Caco-2 (cell line): ENCODE measurements at regions not wholly inside any gene's neighbourhood (a gene's known extent, or its start where the extent isn't known, plus 50 kb on each side); places are given as distances from the start of the nearest gene placed in this dataset.

ENCODE experiments used
- BruUV-seq: library from RNA; stranded (reverse); fragments of 400-500 nt; replicated peaks from 2 replicates; lab custom pipeline; 2021; lab: Mats Ljungman, UMichigan
- CTCF ChIA-PET: fragments of 300-600 bp; sonication (Branson Sonifier 250); formaldehyde crosslinking; loops from one replicate; lab custom pipeline; 2022; ENCODE audit warnings: antibody characterized with exemption; lab: Charles Lee
- POLR2A ChIA-PET: fragments of 300-600 bp; sonication (Branson Sonifier 250); formaldehyde crosslinking; loops from one replicate; lab custom pipeline; 2022; ENCODE audit warnings: antibody characterized with exemption; lab: Charles Lee
- DNase-seq, 2 experiments: peaks; one replicate each; pipeline versions ENCODE4 v3.0.0 to v3.0.0-alpha.2; 2020 to 2022
- H3K27me3 ChIP-seq: replicated peaks from 2 replicates; pipeline ENCODE4 v1.6.0; 2011; ENCODE audit warnings: low read length; ENCODE audit not compliant: control insufficient read depth, insufficient read depth
- H3K36me3 ChIP-seq: 2 replicates; pipeline ENCODE4 v1.5.1; 2011; ENCODE audit warnings: low read length; ENCODE audit not compliant: control insufficient read depth, insufficient read depth
- H3K4me1 ChIP-seq: fragments of 250-450 bp; sonication (Bioruptor Pico); 2 replicates; pipeline ENCODE4 v1.5.1; 2020; ENCODE audit warnings: mild to moderate bottlenecking
- H3K4me3 ChIP-seq: 2 replicates; pipeline ENCODE4 v1.5.1; 2011; ENCODE audit warnings: low read depth, mild to moderate bottlenecking, control low read depth, low read length
- H3K9me3 ChIP-seq: fragments of 250-450 bp; sonication (Bioruptor Pico); 2 replicates; pipeline ENCODE4 v1.5.1; 2020; ENCODE audit warnings: mild to moderate bottlenecking, moderate library complexity
- H3K27ac Mint-ChIP-seq: one replicate; pipeline ENCODE4 v1.8.0; 2022; ENCODE audit warnings: mixed read lengths; ENCODE audit not compliant: unreplicated experiment
- H3K27me3 Mint-ChIP-seq: one replicate; pipeline ENCODE4 v1.8.0; 2022; ENCODE audit warnings: mixed read lengths; ENCODE audit not compliant: insufficient read depth, unreplicated experiment
- H3K36me3 Mint-ChIP-seq: one replicate; pipeline ENCODE4 v1.8.0; 2022; ENCODE audit warnings: mild to moderate bottlenecking, mixed read lengths; ENCODE audit not compliant: insufficient read depth, unreplicated experiment
- H3K4me1 Mint-ChIP-seq: one replicate; pipeline ENCODE4 v1.8.0; 2022; ENCODE audit warnings: low read depth, mixed read lengths; ENCODE audit not compliant: unreplicated experiment
- H3K4me3 Mint-ChIP-seq: one replicate; pipeline ENCODE4 v1.8.0; 2022; ENCODE audit warnings: mild to moderate bottlenecking, moderate library complexity, mixed read lengths; ENCODE audit not compliant: unreplicated experiment
- H3K9me3 Mint-ChIP-seq: one replicate; pipeline ENCODE4 v1.8.0; 2022; ENCODE audit warnings: mixed read lengths; ENCODE audit not compliant: unreplicated experiment
- CTCF ChIP-seq, 2 experiments: fragments of 200-600 bp in 1 of 2; IDR thresholded peaks; 1 replicate in 1 of 2; 2 replicates in 1 of 2; pipeline versions ENCODE4 v1.5.1 to v1.8.0; 2011 to 2022; ENCODE audit warnings: antibody characterized with exemption in 1 of 2, control low read depth in 1 of 2, inconsistent platforms in 1 of 2, low read depth in 1 of 2, low read length in 1 of 2, mild to moderate bottlenecking in 1 of 2, moderate library complexity in 1 of 2; ENCODE audit not compliant: insufficient read depth in 1 of 2, severe bottlenecking in 1 of 2, unreplicated experiment in 1 of 2
- intact Hi-C: fragments of 100-400 bp; cut with micrococcal nuclease; formaldehyde crosslinking; loops from one replicate; pipeline ENCODE4 v1.10.0; 2022; ENCODE audit not compliant: unreplicated experiment

GRCh38 chr2:9708683-9709538 lies 78.1 kb upstream of the YWHAQ start:
- no peak overlapping the region for H3K4me3 ChIP-seq
- ChIA-PET POLR2A (no interaction called here), CTCF (no interaction called here)
- Mint-ChIP-seq H3K27me3 (no peaks in the 10 kb centered on the region), H3K4me1 (peaks cover 6% of the 10 kb centered on the region), H3K4me3 (no peak overlapping the region), H3K27ac (no peak overlapping the region), H3K36me3 (no peaks in the 10 kb centered on the region), H3K9me3 (no peaks in the 10 kb centered on the region)
- BruUV-seq, result no TSS peak
- H3K9me3 ChIP-seq, result no peaks in the 10 kb centered on the region
- H3K4me1 ChIP-seq, result peaks cover 13% of the 10 kb centered on the region
- intact Hi-C loops, result no loop called here
- H3K36me3 ChIP-seq, result no peaks in the 10 kb centered on the region
- TF ChIP-seq CTCF (IDR thresholded peaks at IDR 0.05; ENCODE audit: insufficient read depth in 1 of 2, low read depth in 1 of 2, low read length in 1 of 2, severe bottlenecking in 1 of 2, unreplicated experiment in 1 of 2), result no peak
- DNase-seq, result peak in 1 of 2 experiments; percentile 9
- H3K27me3 ChIP-seq, result no peaks in the 10 kb centered on the region

GRCh38 chr2:9709539-9710285 lies 78.9 kb upstream of the YWHAQ start:
- Histone ChIP-seq H3K36me3 (no peaks in the 10 kb centered on the region), H3K4me3 (no peak overlapping the region), H3K4me1 (peaks cover 10% of the 10 kb centered on the region), H3K9me3 (no peaks in the 10 kb centered on the region), H3K27me3 (no peaks in the 10 kb centered on the region)
- CTCF ChIA-PET, result no interaction called here
- Mint-ChIP-seq H3K36me3 (no peaks in the 10 kb centered on the region), H3K4me1 (peaks cover 1% of the 10 kb centered on the region), H3K27ac (no peak overlapping the region), H3K9me3 (no peaks in the 10 kb centered on the region), H3K4me3 (no peak overlapping the region), H3K27me3 (no peaks in the 10 kb centered on the region)
- DNase-seq, result peak in 1 of 2 experiments; percentile 21
- intact Hi-C loops, result no loop called here
- POLR2A ChIA-PET, result no interaction called here
- no TSS peak for BruUV-seq
- TF ChIP-seq CTCF (IDR thresholded peaks at IDR 0.05; ENCODE audit: insufficient read depth in 1 of 2, low read depth in 1 of 2, low read length in 1 of 2, severe bottlenecking in 1 of 2, unreplicated experiment in 1 of 2), result no peak

GRCh38 chr2:9710311-9710710 lies 79.5 kb upstream of the YWHAQ start:
- Histone ChIP-seq H3K36me3 (no peaks in the 10 kb centered on the region), H3K9me3 (no peaks in the 10 kb centered on the region), H3K4me1 (peaks cover 10% of the 10 kb centered on the region), H3K27me3 (no peaks in the 10 kb centered on the region), H3K4me3 (no peak overlapping the region)
- H3K36me3 Mint-ChIP-seq, result no peaks in the 10 kb centered on the region
- H3K27me3 Mint-ChIP-seq, result no peaks in the 10 kb centered on the region
- H3K9me3 Mint-ChIP-seq, result no peaks in the 10 kb centered on the region
- ChIA-PET POLR2A (no interaction called here), CTCF (no interaction called here)
- intact Hi-C loops, result no loop called here
- no peaks in the 10 kb centered on the region for H3K4me1 Mint-ChIP-seq
- no peak overlapping the region for H3K27ac Mint-ChIP-seq
- peak in 1 of 2 experiments; percentile 29 for DNase-seq
- BruUV-seq, result no TSS peak
- TF ChIP-seq CTCF (IDR thresholded peaks at IDR 0.05; ENCODE audit: insufficient read depth in 1 of 2, low read depth in 1 of 2, low read length in 1 of 2, severe bottlenecking in 1 of 2, unreplicated experiment in 1 of 2), result no peak
- H3K4me3 Mint-ChIP-seq, result no peak overlapping the region
